ENCODE measurements at regions not wholly inside any gene's neighbourhood (a gene's known extent, or its start where the extent isn't known, plus 50 kb on each side); places are given as distances from the start of the nearest gene placed in this dataset.

DNA sequence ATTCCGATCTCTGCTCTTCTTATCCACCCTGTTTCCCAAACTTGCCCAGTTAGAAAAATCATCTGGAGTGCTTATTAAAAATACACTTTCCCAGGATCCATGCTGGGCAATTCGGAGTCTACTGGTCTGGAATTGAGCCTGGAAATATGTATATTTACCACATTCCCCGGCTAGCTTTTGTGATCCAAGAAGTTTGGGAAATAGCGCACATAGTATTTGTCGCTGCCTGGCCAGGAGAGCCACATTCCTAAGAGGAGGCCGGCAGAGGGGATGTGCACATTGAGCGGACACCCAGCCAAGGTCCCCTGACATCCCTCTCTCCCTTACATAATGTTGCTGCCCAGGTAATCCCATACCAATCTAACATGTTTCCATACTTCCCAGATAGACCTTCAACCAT lies 62.1 kb upstream of the TMEM97 start:
- no peak for TF ChIP-seq EZH2 (IDR thresholded peaks at IDR 0.05; ENCODE audit: borderline replicate concordance, insufficient read depth, low read depth, low read length, poor library complexity, severe bottlenecking)
- TF ChIP-seq, protein P1, sequence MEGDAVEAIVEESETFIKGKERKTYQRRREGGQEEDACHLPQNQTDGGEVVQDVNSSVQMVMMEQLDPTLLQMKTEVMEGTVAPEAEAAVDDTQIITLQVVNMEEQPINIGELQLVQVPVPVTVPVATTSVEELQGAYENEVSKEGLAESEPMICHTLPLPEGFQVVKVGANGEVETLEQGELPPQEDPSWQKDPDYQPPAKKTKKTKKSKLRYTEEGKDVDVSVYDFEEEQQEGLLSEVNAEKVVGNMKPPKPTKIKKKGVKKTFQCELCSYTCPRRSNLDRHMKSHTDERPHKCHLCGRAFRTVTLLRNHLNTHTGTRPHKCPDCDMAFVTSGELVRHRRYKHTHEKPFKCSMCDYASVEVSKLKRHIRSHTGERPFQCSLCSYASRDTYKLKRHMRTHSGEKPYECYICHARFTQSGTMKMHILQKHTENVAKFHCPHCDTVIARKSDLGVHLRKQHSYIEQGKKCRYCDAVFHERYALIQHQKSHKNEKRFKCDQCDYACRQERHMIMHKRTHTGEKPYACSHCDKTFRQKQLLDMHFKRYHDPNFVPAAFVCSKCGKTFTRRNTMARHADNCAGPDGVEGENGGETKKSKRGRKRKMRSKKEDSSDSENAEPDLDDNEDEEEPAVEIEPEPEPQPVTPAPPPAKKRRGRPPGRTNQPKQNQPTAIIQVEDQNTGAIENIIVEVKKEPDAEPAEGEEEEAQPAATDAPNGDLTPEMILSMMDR (IDR thresholded peaks at IDR 0.05), result no peak

Measured in B cell (primary cell).